AG04449 (cell line): ENCODE measurements at regions not wholly inside any gene's neighbourhood (a gene's known extent, or its start where the extent isn't known, plus 50 kb on each side); places are given as distances from the start of the nearest gene placed in this dataset.

Source experiments
- CTCF ChIA-PET: fragments of 350-600 bp; formaldehyde crosslinking; extraction: SDS; loops from one replicate; lab custom pipeline; 2021; ENCODE audit warnings: antibody characterized with exemption; lab: Yijun Ruan, JAX
- POLR2A ChIA-PET: fragments of 400-600, 350-600 bp; formaldehyde crosslinking; extraction: SDS; loops from one replicate; lab custom pipeline; 2020; ENCODE audit warnings: antibody characterized with exemption, inconsistent platforms; lab: Yijun Ruan, JAX
- DNase-seq: peaks from one replicate; pipeline ENCODE4 v3.0.0-alpha.2; 2010; ENCODE audit warnings: low read depth, low spot score
- H3K4me3 ChIP-seq: 2 replicates; pipeline ENCODE4 v1.5.1; 2011; ENCODE audit warnings: low read depth, mild to moderate bottlenecking, control low read depth, low read length
- CTCF ChIP-seq: IDR thresholded peaks from one replicate; pipeline ENCODE4 v1.5.1; 2011; ENCODE audit warnings: mild to moderate bottlenecking, moderate library complexity, low read length, control low read depth, inconsistent platforms; ENCODE audit not compliant: insufficient read depth; ENCODE audit errors: missing control alignments

GRCh38 chr2:146869328-146869727, 975.5 kb upstream of the ACVR2A start:
- DNase-seq, result no peak
- POLR2A ChIA-PET, result no interaction called here
- TF ChIP-seq CTCF, result no peak
- CTCF ChIA-PET, result no interaction called here
- no peak overlapping the region for H3K4me3 ChIP-seq

- DNase-seq, result no peak
- no peak overlapping the region for H3K4me3 ChIP-seq
- no peak for TF ChIP-seq CTCF
- CTCF ChIA-PET, result no interaction called here
- POLR2A ChIA-PET, result no interaction called here
These were observed 976.8 kb upstream of the ACVR2A start for GRCh38 chr2:146868051-146868450.

- no peak for DNase-seq
- TF ChIP-seq CTCF, result no peak
- ChIA-PET POLR2A (no interaction called here), CTCF (no interaction called here)
- H3K4me3 ChIP-seq, result no peak overlapping the region
These were observed 977.3 kb upstream of the ACVR2A start for GRCh38 chr2:146867477-146867986.

GRCh38 chr2:146853741-146854444, 990.9 kb upstream of the ACVR2A start:
- DNase-seq, result no peak
- CTCF ChIA-PET, result no interaction called here
- H3K4me3 ChIP-seq, result no peak overlapping the region
- POLR2A ChIA-PET, result no interaction called here
- no peak for TF ChIP-seq CTCF

- CTCF ChIA-PET, result no interaction called here
- POLR2A ChIA-PET, result no interaction called here
- TF ChIP-seq CTCF, result no peak
- no peak for DNase-seq
- H3K4me3 ChIP-seq, result no peak overlapping the region
These were observed 992.2 kb upstream of the ACVR2A start for GRCh38 chr2:146852661-146853060.

GRCh38 chr2:146850746-146851145, 994.1 kb upstream of the ACVR2A start:
- TF ChIP-seq CTCF, result no peak
- POLR2A ChIA-PET, result no interaction called here
- CTCF ChIA-PET, result no interaction called here

More at GRCh38 chr2:146850746-146851145, 994.1 kb upstream of the ACVR2A start:
- no peak for DNase-seq
- H3K4me3 ChIP-seq, result no peak overlapping the region
